Kasumi-1 (cell line): ENCODE measurements at regions not wholly inside any gene's neighbourhood (a gene's known extent, or its start where the extent isn't known, plus 50 kb on each side); places are given as distances from the start of the nearest gene placed in this dataset.

Experiments used
- DNase-seq, 2 experiments: peaks; one replicate each; lab custom pipeline; 2025; lab: John Stamatoyannopoulos, UW

DNA sequence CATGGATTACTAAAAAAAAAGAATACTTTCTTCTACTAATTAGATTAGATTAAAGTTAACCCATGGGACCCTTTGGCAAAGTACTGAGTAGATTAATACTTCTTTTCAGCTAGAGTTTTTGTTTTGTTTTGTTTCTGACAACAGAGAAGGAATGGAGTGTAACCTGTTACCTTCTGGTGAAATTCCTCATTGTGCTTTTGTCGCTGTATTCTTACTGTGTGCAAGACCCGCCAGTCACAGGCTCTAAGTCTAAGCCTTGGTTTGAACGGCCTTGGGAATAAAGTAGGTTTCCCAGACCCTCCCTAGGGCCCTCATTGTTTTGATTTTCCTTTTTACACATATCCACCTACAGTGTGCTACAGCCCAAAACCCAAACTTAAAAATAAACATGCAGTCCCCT lies 171.1 kb upstream of the IL12A start:
- DNase-seq, result no peak

DNA sequence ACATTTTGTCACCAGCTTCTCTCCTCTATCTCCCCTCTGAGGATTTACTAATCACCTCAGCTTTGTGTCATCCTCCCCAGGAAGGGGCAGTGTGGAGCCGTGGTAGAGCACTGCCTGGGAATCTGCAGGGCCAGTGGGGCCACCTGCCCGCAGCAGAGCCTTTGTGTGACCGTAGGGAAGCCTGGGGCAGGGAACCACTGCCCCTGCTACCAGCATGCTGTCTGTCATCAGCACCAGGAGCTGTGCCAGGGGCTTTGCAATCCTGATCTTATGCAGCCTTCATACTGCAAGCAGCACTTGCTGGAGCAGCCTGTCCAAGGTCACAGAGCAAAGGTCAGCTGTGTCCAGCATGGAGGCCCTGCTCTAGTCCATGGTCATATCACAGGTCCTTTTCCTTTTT lies 170.2 kb upstream of the IL12A start:
- no peak for DNase-seq

DNA sequence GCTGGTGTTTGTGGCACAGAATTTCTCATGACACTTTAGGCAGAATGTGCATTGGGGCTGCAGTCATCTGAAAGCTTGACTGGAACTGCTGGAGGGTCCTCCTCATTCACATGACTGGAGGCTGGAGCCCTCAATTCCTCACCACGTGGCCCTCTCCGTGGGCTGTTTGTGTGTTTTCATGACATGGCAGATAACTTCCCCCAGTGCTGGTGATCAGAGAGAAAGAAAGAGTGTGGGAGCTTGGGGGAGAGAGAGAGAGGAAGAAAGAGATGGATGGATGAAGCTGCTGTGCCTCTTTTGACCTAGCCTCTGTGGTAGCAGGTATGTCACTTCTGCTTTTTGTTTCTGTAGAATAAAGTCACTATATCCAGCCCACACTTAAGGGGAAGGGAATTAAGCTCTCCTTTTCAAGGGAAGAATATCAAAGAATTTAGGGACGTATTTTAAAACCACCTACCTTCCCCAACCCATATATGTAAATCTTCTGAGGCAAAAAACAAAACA lies 169.6 kb upstream of the IL12A start:
- DNase-seq, result no peak

DNA sequence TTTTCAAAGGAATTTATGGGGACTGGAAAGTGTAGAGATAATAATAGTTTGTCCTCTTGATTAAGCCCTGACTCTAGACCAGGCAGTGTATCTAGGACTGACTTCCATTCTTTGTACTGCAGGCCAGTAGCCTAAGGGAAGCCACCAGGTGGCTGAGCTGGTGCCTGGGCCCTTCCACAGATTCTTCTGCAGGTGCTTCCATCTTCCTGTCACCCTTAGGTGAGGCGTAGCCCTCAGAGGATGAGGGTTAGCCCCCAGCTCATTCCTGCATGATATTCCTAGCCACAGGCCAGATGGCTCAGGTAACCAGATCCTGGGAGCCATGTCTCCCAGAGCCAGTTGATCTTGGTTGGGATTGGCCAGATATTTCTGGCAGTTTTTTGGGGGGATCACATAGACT lies 169.0 kb upstream of the IL12A start:
- no peak for DNase-seq

DNA sequence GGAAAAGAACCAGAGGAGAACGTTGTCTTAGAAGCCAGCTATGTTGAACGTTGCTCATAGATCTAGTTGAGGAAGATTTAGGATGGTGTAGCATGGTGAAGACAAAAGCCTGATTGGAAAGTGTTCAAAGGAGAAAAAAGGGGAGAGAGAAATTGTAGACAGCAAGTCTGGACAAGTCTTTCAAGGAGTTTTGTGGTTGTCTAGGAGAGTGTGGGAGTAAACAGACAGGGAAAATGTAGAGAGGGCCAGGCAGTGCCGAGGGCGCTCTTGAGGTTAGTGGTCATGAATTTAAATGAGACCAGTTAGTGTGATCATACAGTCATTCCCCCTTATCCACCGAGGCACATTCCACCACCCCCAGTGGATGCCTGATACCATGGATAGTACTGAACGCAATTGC lies 167.5 kb upstream of the IL12A start:
- DNase-seq, result no peak

DNA sequence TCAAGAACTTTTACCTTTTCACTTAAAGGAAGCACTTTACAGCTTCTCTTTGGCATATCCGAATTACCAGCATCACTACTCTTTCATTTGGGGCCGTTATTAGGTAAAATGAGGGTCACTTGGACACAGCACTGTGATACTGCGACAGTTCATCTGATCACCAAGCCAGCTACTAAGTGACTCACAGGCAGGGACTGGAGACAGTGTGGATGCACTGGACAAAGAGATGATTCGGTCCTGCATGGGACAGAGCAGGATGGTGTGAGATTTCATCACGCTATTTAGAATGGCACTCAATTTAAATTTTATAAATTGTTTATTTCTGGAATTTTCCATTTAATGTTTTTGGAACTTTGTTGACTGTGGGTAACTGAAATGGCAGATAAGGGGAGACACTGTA lies 166.9 kb upstream of the IL12A start:
- DNase-seq, result no peak

DNA sequence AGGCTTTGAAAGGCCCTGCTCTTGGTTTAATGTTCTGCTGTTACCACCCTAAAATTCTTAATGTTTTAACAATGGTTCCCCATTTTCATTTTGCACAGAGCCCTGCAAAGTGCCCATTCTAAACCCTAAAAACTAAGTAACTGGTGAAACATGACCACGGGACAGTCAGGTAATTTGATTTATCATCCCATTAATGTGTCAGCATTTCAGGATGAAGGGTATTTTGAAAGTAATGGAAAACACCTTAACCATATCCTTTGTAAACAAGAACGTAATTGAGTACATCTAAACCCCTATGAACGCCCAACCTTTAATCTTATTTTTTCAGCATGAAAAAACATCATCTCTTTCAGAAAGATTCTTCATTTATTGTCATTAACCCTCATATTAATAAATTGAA lies 164.9 kb upstream of the IL12A start:
- no peak for DNase-seq

DNA sequence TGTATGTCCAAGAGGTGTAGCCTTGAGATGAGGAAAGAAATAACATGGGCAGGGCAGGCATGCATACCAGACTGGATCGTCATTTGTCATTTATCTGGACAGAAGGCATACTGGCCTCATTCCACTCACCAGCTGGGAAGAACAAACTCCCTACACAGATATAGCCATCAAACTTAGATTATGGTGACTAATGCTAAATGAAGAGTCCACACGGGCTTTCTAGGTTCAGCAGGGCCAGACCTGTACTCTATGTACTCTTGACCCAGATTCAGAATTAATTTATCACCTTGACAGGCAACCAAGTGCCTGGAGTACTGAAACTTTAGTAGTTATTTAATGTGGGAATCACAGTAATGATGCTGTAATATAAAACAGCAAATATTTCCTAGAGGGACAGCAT lies 164.3 kb upstream of the IL12A start:
- DNase-seq, result no peak

DNA sequence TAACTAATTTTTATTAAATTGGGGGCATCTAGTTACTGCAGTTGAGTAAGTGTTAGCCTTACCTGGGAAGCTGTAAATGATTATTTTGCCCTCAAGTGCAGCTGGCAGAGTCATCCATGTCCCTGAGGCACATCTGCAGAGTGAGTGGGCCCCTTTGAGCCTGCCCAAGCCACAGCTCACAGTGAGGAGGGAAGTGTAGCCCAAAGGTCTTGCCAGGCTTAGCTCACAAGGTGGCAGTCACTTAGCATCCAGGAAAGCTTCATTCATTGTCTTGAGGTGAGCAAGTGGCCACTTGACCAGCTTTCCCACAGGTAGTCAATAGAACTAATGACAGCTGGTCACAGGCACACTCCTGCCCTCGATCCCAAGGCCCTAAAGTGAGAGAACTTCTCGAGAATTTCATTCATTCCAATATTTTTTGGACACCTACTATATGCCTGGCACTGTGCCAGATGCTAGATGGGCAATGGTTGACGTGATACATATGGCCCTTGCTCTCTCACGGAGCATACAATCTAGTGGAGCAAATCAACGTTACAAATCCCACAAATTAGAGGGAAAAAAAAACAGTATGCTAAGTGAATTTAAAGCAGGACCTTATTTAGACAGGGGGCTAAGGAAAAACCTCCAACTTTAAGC lies 163.3 kb upstream of the IL12A start:
- DNase-seq, result no peak

DNA sequence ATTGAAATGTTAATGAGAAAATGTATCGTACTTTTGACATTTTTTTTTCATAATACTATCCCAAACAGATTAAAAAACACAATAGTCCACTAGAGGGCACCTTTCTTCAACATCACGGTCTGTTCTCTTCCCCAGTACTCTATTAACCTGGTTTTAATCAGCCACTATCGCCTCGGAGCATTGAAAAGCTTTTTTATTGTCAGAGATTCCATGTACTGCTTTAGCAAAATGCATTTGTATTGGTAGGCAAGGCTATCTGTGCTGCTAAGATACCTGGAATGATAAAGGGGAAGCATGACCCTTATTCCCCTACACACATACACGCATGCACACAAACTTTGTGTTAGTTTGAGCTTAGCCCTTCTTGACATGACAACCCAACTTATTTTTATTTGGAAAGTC lies 160.1 kb upstream of the IL12A start:
- peak; percentile 76 to 90 for DNase-seq

DNA sequence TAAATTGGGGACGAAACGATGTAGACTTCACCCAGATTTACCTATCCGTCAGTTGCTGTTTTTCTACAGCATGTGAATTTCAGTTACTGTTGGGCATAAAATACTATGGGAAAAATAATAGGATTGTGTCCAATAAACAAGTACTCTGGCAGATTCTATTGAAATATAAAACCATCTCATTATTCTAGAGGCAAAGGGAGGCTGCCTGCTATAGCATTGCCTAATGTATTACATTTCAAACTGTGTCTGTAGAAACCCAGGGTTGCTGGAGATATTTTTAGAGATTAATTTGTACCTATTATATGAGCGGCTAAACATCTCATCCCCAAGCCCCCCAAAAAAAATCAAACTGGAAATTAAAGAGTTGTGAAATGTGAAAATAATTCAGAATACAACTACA lies 159.6 kb upstream of the IL12A start:
- no peak for DNase-seq

DNA sequence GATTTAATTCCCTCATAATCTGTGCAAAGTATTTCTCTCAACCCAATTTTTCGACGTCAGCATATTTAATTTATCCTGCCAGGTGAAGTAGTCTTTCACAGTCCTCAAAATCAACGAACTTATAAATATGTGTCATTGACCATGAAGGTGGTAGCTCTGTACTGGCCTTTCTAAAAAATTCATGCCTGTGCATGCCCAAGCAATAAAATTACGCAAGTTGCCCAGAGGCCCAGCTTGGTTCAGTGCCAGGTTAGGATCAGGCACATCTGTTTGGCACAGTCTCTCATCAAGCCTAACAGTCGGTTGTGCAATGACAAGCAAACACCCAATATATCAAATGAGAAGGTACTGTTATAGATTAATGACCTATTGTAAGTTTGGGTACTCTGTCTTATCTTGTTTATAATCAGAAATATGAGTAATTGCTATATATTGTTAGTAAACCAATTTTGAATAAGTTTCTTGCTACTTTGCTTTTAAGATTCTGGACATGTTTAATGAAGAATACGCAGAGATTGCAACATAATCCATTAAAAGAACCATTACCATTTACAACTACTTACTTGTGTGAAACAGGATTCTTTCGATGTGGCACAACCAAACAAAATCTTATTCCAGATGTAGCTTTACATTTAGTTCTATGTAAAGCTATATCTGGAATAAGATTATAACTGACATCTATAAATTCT lies 159.0 kb upstream of the IL12A start:
- DNase-seq, result no peak

DNA sequence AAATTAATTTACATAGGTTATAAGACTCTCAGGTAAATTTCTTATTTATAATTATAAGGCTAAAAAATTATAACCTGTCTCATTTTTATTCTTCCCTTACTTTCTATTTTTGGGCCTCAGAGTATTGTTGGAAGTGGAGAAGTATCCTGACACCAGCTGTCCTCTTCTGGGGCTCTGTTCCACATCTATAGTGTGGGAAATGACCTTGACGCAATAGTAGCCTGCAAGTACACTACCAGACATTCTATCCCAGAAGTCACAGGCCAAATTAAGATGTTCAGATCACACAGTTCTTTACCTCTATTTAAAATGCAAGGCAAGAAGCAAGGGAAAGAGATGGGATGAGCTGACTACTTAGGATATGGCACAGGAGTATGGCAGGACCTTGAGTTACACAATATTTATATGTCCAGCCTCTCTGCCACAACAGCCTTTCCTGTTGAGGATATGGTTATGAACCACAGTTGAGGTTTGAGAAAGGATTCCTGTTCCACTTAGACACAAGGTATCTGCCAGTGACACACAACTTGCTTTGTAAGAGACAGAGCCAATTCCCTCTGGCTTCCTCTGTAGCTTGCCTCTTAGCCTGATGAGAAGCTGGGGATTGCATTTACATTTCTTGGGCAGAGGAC lies 158.0 kb upstream of the IL12A start:
- no peak for DNase-seq

DNA sequence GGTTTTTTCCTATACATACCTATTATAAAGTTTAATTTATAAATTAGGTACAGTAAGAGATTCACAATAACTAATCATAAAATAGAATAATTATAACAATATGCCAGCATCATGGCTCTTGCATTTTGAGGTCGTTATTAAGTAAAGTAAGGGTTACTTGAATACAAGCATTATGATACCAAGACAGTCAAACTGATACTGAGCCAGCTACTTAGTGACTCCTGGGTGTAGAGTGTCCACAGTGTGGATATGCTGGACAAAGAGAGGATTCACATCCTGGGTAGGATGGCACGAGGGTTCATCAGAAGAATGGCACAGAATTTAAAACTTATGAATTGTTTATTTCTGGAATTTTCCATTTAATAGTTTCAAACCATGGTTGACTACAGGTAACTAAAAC lies 157.2 kb upstream of the IL12A start:
- no peak for DNase-seq

DNA sequence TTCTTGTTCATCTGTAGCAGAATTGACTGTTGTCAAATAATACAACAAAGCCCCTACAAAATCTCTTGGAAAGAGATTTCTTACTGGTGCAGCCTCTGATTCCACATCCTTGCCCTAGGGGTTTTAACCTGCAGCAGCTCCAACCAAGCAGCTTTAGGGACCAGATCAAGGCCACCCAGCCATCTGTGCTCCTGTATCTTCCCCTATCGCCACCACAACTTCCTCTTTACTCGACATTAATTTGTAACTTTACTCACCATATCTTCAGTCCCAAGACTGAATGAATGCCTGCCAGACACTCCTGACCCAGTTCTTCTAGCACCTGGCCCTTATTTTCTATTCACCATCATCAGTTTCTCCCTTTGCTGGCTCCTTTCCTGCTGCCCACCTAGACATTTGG lies 156.6 kb upstream of the IL12A start:
- peak; percentile 83 to 84 for DNase-seq

DNA sequence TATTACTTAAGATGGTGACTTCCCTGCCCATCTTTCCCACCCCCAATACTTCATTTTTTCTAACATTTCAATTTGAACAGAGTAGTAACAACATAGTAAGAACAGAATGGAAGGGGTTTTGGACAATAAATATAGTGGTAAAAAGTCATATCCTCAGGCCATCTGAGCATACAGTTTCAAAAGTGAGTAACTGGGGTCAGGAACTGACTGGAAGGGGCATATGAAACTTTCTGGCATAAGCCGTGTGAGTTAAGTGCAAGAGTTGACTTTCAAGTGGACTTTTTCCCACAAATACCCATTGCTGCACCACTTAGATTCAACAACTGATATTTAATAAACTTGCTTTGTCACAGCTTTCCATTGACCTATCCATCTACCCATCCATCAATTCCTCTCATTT lies 153.5 kb upstream of the IL12A start:
- DNase-seq, result no peak

DNA sequence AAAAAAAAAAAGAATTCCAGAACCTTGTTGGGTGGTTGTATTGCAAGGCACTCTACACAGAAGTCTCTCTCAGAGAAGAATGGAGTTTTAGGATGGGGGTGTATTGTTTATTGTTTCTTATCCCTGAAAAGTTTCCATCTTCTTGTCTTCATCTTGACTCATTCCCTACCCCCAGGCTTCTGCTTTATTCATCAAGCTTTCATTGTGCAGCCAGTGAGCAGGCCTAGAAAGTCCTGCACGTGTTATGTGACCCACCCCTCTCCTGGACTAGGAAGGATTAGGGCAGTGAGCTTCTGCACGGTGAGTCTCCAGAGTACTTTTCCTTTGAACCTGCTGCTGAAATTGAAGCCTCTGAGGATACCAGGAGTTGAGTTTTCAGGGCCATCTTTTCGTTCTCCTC lies 150.9 kb upstream of the IL12A start:
- no peak for DNase-seq

DNA sequence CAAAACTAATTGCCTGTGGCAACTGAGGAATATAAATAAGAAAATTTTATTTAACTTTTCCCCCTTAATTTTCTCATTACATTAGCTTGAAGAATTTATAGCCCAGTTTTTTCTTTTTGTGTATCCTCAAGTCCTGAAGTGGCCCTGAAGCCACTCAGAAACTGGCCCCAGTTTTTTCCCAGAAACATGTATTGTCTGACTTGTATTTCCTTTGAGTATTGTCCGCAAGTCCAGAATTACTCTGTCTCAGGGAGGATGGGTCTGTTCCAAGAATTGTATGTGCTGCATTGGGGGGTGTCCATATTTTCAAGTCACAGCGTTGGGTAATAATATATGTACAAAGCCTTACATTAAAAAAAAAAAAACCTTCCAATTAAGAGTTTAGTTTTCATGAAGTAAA lies 149.7 kb upstream of the IL12A start:
- no peak for DNase-seq

DNA sequence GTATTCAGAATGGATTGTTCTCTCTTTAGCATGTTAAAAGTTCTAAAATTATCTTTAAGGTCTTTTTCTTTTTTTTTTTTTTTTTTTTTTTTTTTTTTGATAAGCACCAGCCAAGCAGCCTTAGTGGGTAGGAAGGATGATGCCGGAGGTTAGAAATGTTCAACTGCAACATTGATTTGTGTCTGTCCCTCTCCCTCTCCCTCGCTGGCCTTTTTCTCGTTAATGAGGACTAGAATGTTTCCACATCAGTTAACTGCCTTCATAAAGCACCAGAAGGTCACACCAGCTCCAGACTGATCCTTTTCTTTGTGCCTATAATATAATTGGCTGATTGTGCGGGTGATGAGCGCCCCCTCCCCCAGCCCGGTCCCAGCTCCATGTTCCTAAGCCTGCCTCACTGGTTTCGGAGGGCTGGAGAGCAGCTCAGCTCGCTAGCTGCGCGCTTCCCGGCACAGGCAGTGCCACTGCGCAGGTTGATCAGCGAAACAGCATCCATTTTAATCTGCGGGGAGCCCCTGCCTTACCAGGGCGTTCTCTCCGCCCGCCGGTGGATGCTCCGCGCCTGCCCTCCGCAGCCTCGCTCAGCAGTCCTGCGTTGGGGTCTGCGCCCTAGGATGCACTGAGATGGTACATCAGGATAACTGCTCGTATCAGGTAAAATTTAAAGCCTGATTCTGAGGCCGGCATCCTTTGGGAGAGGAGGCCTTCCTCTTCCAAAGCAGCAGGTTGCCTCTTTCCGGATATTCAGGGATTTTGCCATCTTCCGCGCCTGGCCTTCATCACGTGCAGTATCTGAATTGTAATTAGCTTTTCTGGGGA lies 148.9 kb upstream of the IL12A start, which contains the start of gene SCHIP1:
Gene SCHIP1 (plus strand): TSS at position 301 of the 819 bp plus-strand sequence.
- DNase-seq, result no peak

DNA sequence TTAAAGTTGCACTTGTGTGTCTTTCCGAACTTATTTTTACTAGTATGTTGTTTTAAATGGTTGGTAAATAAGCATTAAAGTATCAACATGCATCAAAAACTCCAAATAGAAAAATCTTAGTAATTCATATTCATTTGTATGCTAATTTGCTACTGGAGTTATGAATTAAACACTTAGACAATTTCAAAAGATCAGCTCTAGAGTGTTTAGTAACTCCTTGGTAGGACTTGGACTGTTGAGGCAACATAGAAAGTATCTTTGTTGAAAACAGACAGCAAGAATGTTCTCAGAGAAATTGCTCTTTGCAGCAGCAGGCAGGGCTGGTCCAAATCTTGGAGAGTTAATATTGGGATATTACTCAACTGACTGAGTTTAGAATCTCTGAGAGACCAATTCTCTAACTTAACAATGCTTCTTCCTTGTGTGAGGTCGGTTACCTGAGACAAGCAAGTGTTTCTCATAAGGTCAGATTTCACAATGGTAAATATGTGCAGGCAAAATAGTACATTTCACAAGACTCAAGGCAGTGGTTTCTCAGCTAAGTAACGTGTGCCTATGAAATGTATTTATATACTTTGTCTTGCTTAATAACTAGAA lies 147.8 kb upstream of the IL12A start:
- DNase-seq, result no peak

DNA sequence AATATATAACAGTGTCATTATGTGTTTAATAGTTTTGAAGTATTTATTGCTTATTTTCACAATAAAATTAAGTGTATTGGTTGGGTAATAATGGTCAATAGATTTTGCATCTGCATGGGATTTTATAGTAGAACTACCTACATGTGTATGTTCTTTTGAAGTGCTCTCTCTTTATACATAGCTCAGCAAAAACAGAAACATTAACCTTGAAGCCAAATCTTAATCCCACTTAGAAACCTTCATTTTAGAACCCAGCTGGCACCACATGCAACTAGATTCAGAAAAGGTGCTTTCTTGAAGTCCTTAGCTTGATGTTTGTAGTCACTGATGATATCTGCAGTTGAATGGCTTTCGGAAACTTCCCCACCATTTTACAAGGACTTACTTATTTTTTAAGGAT lies 146.9 kb upstream of the IL12A start:
- no peak for DNase-seq
